GM19467 (cell line): ENCODE measurements at regions not wholly inside any gene's neighbourhood (a gene's known extent, or its start where the extent isn't known, plus 50 kb on each side); places are given as distances from the start of the nearest gene placed in this dataset.
A peak's percentile ranks its signal among the peaks of the same experiment; 100 is the strongest.

ENCODE experiments used
- ATAC-seq: cut with Tn5 transposase; IDR thresholded peaks from one replicate; pipeline ENCODE4 v1.9.1; 2021; ENCODE audit warnings: mild to moderate bottlenecking, moderate library complexity; ENCODE audit not compliant: unreplicated experiment

DNA sequence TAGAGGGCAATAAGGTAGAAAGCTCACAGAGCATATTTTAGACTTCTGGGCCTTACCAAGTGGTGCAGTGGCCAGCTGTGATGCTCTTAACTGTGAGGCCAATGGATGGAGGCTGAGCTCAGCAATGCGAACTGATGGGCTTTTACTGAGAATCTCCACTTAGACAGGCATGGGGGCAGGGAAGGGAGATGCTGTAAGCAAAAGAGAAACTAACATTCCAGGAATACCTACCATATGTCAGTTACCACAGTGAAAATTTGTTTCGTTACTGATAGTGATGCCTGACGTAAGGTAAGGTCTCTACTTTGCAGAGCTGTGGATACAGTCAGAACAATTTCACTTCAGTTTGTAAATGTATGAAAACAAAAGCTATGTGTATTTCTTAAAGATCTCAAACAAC, 250.6 kb upstream of the ZFHX3 start:
- ATAC-seq: no peak

GRCh38 chr16:73290258-73290657, 242.3 kb upstream of the ZFHX3 start:
- ATAC-seq: no peak

GRCh38 chr16:73289232-73289631, 241.3 kb upstream of the ZFHX3 start:
- ATAC-seq: peak; percentile 79

GRCh38 chr16:73288520-73288919, 240.6 kb upstream of the ZFHX3 start:
- no peak for ATAC-seq

DNA sequence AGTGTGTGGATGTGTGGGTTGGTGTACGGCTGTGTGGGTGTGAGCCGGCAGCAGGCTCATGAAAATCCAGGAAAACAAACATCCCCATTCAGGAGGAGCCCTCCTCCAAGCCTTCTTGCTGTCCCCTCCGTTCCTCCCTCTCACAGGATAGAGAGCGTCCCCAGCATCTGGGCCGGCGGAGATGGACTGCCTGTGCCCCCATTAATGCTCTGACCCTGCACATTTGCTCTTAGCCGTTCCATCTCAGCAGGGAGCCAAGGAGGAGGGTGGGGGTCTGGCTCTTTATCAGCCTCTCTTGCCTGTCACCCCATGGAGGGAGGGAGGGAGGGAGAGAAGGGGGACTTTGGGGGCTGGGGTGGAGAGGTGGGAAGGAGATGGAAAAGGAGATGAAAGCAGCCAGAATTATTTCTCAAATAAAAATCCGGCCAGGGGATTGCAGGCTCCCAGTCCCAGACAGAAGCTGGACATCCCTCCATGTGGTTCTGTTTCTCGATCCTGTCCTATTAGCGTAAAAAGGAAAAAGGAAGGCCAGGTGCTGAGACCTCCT, 240.0 kb upstream of the ZFHX3 start:
- ATAC-seq: no peak

GRCh38 chr16:73286346-73287267, 238.7 kb upstream of the ZFHX3 start:
- ATAC-seq: no peak

- no peak for ATAC-seq
Measured at GRCh38 chr16:73285436-73286201, 237.7 kb upstream of the ZFHX3 start.

DNA sequence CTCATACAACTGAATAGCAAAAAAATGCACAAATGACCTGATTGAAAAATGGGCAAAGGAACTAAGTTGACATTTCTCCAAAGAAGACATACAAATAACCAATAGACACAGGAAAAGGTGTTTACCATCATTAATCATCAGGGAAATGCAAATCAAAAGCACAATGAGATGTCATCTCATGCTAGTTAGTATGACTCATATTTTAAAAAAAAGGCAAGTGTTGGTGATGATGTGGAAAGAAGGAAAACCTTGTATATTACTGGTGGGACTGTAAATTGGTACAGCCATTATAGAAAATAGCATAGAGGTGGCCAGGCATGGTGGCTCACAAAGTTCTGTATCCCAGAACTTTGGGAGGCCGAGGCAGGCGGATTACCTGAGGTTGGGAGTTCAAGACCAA, 232.5 kb upstream of the ZFHX3 start:
- ATAC-seq: no peak

GRCh38 chr16:73279451-73279850, 231.5 kb upstream of the ZFHX3 start:
- no peak for ATAC-seq

DNA sequence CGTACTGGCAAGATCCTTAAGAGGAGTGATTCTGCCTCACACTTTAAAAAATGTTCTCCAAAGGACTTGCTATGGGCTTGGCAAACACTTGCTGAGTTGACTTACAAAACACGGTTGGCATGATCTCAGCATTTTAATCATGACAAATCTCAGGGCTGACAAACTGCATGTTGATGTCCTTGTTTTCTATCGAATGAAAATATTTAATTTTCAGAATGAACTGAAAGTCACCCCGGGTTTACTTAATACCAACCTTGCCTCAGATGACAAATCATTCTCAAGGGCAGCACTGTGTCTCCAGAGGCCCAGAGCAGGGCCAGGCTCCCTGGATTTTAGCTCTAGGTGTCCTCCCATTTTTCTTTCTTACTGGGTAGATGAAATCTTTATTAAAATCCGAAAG, 229.1 kb upstream of the ZFHX3 start:
- ATAC-seq: no peak

- ATAC-seq: no peak
Measured at GRCh38 chr16:73275448-73275847, 227.5 kb upstream of the ZFHX3 start.

GRCh38 chr16:73275024-73275423, 227.1 kb upstream of the ZFHX3 start:
- ATAC-seq: no peak

GRCh38 chr16:73274140-73274539, 226.2 kb upstream of the ZFHX3 start:
- no peak for ATAC-seq

DNA sequence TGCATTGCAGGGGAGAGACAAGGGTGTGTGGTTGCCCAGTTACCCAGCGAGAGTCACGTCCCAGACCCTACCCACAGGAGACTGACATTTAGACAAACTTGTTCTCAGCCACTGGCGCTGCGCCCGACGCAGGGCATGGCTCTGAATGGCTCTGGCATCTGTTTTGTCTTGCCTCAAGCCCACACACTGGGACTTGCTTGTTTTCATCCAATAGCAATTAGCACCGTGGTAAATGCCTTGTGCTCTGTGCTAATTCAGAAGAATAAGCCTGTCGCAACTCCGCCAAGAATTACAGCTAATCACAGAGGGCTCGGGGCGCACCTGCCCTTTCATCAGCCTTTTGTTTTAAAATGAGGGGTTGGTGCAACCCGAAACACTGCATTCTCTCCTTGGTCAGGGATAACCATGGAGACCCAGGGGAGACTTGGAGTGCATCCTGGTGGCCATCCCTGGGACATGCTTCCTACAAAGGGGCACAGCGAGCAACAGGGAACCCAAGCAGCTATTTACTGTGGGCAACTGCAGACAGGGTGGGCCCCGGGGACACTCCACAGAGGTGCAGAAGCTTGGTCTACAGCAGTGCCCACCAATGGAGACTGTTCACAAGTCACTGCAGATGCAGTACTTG, 220.6 kb upstream of the ZFHX3 start:
- ATAC-seq: no peak

GRCh38 chr16:73265935-73266334, 218.0 kb upstream of the ZFHX3 start:
- no peak for ATAC-seq

- ATAC-seq: no peak
Measured at GRCh38 chr16:73265124-73265837, 217.4 kb upstream of the ZFHX3 start.

- no peak for ATAC-seq
Measured at GRCh38 chr16:73262931-73263330, 215.0 kb upstream of the ZFHX3 start.

DNA sequence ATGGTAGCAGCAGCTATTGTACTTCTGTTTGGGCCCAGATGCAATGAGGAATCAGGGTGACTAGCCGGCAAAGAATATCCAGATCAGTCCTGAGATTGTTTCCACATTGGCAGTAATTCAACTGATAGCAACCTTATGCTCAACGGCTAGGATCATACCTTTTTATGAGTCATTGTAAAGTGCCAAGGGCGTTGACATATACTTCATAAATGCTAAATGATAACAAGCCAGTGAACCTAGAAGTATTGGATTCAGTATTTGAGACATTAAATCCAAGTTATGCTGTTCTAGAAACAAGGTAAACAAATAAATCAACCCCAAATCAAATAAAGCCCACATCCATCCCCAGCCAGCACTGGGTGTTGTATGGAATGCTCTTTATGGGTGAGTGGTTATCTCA, 207.1 kb upstream of the ZFHX3 start:
- no peak for ATAC-seq

- ATAC-seq: no peak
Measured at GRCh38 chr16:73253922-73254480, 206.1 kb upstream of the ZFHX3 start.

GRCh38 chr16:73252446-73252845, 204.5 kb upstream of the ZFHX3 start:
- ATAC-seq: no peak
